SIG-M5 (cell line): ENCODE measurements at regions not wholly inside any gene's neighbourhood (a gene's known extent, or its start where the extent isn't known, plus 50 kb on each side); places are given as distances from the start of the nearest gene placed in this dataset.
"Not testable (repeated sequence)": the region's sequence is repeated elsewhere in the genome, so short reads cannot be mapped to it uniquely, and the experiment has no call there.

Source experiments
- DNase-seq: peaks from one replicate; lab custom pipeline; 2025; lab: John Stamatoyannopoulos, UW

DNA sequence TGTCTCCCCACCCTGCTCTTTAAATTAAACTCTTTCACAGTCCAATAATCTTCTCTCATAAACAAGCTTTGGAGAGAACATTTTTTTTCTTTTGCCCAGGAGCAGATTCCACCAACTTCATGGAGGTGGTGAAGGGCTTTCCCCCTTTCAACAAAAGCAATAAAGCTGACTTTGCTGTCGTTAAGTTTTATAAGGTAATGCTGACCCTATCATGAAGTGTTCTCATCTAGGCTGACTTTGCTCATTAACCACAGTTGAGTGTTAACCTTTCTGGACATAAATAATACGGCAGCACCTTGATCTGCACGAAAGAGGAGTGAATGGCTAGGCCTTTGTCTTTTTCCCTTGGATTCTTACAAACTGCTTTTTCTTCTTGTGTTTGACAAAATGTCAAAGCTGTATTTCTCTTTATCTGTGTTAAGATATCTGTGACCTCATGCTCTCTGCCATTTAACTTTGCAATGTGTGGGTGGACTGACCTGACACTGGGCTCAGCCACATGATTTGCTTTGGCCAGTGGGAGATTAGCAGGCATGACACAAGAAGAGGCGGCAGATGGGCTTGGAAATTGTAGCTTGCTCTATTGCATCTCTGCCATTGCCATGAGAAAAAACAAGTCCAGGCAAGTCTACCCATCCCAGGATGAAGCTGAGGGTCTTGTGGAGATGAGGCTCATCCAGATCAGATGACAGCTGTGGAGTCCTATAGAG, 470.9 kb upstream of the CCDC196 start:
- no peak for DNase-seq

DNA sequence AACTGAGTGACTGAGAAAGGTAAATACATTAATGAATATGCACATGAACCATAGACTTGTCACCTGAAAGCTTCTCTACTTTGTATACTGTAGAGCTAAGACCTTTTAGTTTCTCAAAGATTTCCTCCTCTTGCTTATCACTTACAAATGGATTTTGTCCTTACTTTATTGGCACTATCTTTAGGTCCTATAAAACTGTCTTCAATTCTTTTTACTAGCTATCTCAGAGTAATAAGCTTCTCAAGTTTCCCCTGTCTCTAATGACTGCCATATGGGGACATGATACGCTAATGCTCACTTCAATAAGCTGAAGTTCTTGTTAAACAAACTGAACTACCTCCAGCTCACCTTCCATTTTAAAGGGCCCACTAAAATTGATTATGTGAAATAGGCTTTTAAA, 468.2 kb upstream of the CCDC196 start:
- no peak for DNase-seq

DNA sequence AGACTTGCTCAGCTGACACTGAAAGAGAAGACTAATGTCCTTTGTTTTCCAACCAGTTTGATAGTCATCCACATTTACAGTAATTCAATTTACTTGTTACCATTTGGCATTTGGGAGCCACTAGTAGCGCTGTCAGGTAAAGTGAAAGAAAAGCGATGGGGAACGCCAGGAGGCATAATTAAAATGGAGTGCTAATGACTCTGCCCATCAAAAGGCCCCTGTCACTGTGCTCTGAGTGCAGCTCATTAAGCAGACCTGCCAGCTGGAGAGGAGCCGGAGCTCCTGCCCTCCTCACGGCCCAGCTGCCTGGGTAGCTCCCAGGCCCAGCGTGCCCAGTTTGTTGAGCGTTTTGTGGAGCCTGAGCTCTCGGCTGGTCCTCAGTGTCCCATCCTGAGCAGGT, 463.6 kb upstream of the CCDC196 start:
- DNase-seq: no peak

DNA sequence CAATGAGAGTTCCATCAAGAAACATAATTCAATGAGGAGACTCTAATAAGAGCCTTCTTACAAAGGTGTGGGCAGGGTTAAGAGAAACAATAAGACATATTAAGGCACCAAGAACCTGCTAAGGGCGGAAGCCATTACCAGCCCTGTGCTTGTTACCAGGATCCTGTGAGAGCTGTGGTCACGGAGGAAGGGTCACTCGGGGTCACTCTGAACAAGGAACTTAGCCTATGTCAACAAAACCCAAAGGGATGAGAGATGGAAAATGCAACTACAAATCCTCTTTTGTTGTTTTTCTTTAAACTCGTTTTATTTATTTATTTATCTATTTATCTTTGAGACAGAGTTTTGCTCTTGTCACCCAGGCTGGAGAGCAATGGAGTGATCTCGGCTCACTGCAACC, 460.4 kb upstream of the CCDC196 start:
- DNase-seq: no peak

DNA sequence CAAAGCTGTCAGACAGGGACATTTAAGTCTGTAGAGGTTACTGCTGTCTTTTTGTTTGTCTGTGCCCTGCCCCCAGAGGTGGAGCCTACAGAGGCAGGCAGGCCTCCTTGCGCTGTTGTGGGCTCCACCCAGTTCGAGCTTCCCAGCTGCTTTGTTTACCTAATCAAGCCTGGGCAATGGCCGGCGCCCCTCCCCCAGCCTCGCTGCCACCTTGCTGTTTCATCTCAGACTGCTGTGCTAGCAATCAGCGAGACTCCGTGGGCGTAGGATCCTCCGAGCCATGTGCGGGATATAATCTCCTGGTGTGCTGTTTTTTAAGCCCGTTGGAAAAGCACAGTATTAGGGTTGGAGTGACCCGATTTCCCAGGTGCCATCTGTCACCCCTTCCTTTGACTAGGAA, 454.2 kb upstream of the CCDC196 start:
- DNase-seq: not testable (repeated sequence)

DNA sequence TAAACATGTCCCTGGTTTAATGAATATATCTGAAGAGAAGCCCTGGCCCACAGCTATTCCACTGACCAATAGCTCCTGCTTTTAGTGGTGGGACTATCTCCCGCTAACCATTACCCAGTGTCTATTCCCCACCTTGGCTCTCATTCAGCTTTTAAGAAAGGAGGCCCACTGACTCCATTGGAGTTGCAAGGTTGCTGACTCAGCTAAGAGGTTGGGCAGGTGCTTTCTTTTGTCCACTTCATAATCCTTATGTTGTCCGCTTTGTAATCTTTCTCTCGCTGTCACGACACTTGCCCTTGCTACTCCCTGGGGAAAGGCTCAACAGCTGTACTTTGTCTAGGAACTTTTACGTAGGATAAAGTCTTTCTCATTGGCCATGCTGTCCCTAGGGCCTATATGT, 453.4 kb upstream of the CCDC196 start:
- no peak for DNase-seq

DNA sequence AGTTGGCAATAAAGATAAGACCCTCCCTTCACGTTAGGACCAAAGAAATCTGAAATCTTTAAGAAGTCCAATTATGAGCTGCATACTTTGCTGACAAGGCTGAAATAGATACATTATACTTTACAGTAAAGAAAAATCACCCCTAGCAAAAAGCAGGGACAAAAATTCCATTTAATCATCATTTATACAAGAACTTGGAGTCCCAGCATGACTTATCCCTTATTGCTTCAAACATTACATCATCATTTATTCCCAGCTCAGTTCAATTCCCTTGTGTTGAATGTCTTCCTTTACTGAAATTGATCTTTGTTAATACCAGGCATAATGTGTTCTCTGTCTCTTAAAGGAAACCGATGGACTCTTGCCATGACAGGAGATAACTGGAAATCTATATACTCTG, 449.6 kb upstream of the CCDC196 start:
- DNase-seq: no peak

DNA sequence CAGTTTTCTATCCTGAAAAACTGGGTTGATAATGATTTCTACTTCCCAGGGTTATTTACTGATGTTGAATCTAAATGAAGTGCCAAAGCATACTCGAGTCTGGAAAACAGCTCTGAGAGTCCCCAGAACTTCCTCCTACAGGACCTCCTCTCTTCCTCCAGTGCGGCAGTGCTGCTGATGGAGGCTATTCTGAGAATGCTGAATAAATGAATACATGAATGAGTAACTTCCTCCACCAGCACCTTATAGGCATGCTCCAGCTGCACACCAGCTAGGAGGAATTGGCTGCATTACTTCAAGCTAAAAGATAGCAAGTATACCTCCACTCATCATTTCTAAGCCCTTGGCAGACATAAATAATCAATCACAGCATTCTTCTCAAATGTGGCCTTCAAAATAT, 448.8 kb upstream of the CCDC196 start:
- DNase-seq: no peak

DNA sequence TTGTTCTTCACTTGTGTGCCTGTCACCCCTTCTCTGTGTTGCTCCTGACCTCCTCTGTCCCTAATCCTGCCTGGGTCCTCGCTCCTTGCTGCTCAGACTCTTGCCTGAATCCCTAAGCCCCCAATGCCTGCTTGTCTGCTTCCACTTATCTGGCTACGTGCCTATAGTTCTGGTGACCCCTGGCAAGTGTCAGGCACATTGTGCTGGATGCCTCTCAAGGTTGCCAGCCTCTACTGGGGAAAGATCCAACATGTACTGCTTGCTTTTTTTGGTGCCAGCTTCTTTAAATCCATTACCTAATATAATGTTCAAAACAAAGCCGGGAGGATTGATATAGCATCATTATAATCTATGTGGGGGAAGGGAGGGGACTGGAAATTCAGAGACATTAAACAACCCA, 448.0 kb upstream of the CCDC196 start:
- no peak for DNase-seq

DNA sequence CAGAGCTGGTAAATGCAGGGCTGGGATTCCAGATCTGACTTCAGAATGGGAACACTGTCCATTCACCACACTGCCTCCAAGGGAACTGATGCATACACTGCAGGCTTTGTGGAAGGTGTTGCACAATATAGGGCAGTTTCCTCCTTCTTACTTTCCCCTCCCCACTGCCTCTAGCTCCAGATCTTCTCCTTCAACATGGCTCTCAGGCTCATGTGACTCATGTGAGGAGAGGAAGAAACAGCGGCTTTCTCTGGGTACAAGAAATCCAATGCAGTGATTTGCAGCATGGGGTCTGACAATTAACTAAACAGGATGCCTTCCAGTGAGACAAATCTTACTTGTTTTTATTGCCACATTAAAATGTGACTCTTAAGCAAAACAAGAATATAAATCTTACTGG, 447.6 kb upstream of the CCDC196 start:
- DNase-seq: no peak

DNA sequence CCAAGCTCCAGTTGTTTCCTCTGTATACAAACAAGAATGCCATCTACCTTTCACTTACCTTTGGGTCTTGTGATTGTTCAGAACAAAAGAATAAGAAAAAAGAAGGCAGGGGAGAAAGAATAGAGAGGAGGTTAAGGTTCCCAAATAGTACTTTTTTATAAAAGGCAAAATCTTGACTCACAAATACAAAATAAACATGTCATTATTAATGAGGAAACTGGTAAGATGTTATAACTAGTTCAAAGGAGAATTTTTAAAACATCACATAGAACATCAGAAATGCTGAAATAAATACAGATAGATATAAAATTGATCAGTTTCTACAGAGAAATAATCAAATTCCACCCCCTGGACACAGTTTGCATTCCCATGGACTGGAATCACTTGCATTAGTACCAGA, 446.7 kb upstream of the CCDC196 start:
- DNase-seq: no peak

DNA sequence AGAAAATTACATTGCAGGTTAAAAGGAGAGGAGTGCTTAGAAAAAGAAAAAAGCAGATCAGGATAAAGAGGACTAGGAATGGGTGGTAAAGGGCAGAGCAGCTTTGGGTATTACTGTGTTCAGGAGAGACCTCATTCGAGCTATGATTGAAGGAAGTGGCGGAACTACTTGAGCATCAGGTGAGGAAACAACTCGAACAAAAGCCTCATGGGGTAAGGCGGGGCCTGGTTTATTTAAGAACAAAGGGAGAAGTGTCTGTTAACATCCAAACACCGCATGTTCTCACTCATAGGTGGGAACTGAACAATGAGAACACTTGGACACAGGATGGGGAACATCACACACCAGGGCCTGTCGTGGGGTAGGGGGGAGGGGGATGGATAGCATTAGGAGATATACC, 444.6 kb upstream of the CCDC196 start:
- no peak for DNase-seq

DNA sequence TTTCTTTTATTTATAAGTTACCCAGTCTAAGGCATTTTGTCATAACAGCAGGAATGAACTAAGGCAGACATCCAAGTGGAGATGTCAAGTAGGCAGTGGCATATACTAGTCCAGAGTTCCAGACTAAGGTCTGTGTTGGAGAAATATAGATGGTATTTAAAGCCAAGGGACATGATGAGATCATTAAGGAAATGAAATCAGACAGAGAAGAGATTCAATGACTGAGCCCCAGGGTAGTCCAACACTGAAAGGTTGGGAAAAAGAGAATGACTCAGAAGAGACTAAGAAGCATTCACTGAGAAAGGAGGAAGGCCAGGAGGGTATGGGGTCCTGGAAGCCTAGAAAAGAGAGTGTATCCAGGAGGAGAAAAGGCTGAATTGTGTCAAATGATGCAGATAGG, 442.2 kb upstream of the CCDC196 start:
- DNase-seq: no peak

DNA sequence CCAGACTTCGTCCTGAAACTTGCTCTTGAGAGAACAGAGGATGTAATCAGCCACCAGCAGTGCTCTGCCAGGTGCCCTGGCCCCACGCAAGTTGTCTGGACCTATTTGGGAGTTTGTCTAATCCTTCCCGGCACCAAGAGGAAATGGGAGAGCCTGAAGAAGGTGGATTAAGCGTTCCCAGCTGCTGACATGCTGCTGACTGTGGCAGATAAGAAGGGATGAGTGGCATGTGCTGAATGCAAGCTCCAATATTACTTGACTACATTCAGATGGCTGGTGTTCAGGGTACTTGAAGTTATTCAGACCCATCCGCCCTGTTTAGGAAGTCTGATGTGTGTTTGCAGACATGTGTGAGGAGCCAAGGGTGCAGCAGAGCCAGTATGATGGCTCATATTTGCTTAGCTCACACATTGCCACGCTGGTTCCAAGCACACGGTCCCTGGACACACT, 440.6 kb upstream of the CCDC196 start:
- no peak for DNase-seq

DNA sequence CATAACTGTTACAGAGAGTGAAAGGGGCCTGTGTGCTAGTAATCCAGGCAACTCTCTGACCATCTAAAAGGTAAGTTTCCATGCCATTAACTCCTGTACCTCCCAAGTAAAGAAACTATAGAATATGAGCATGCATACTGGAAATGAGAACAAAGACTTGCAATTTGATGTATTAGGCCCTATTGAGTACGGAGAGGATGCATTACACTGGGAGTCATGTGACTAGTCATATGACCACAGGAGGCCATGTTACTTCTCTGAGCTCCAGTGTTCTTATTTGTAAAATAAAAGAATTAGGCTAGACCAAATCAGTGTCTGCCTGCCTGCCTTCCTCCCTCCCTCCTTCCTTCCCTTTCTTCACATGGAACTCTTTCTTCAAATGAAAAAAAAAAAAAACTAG, 440.1 kb upstream of the CCDC196 start:
- DNase-seq: no peak

DNA sequence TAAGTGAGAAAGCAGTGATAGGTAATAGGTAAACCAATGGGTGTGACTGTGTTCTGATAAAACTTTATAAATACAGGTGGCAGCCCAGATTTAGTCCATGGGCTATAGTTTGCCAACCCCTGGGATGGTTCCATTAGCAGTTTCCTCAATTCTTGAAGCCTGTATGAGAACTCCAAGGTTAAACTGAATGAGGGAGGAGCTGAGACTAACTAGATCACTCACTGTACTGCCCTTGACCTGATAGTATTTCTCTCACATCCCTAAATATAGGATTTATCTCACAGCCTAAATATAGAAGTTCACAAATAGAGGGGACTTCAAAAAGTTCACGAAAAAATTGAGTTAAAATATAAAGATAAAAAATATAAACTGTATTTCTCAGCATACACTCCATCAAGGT, 439.6 kb upstream of the CCDC196 start:
- no peak for DNase-seq

DNA sequence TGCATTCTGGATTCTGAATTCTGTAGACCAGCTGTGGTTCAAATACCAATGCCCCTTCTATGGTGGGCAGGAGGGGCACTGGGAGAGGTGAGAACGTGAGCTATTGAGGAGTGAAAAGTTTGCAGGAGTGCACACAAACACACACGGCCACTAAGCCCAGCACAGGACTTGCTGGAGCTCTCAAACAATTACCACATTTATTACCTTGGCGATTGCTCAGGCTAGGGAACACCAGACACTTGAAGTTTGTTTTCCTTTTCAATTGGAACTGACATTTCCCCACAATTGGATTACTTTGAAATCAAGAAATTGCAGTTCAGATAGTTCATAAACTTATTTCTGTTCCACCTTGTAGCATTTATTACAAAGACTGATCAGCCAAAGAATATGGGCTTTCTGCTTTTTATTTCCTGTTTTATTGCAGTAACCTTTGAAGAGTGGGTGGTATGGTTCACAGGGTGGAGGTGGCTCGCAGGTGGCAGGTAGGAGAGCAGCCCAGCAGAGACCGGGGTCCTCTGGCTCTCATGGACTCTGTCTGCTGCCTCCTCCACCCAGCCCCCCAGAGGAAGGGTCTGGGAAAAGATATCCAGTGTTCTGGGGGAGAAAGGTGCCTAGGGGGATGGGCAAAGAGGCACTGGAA, 429.8 kb upstream of the CCDC196 start:
- DNase-seq: no peak

DNA sequence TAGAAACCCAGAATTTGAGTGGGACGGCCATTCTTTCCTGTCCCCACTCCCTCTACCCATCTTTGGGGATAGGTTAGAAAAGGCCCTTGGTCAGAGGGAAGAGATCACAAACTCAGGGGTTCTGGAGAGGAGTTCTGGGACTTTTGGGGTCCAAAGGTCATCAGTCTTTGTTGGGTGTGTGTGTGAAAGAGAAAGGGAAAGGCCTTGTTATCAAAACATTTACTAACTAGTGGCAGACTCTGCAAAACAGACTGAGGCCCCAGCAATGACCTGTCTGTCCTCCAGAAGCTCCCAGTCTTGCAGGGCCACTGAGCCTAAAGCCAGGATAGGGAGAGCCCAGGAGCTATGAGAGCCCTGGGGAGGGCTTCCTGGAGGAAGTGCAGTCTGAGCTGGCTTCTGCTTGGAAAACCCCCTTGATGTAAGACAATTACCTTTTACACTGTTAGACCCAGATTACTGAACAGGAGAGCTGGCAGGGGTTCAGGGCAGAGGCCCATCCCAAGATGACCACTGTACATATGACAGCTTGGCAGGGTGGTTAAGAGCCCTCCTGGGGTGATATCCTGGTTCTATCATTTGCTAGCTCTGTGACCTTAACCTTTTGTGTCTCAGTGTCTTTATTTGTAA, 429.1 kb upstream of the CCDC196 start:
- no peak for DNase-seq

DNA sequence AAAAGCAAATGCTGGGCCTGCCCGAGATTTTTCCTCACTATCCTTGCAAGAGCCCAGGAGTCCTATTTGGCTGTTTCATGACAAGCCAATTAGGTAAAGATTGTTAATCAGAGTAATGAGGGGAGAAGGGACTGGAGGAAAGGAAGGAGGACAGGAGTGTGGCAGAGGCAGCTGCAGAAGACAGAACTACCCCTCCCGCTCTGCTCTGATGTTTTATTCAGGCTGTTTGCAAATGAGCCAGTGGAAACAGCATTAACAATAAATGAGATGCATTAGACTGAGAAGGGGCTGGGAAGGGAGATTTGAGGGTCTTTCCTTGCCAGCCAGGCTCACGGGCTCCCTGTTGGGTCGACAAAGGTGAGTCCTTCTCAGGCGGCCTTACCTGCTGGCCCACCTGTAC, 421.0 kb upstream of the CCDC196 start:
- no peak for DNase-seq

DNA sequence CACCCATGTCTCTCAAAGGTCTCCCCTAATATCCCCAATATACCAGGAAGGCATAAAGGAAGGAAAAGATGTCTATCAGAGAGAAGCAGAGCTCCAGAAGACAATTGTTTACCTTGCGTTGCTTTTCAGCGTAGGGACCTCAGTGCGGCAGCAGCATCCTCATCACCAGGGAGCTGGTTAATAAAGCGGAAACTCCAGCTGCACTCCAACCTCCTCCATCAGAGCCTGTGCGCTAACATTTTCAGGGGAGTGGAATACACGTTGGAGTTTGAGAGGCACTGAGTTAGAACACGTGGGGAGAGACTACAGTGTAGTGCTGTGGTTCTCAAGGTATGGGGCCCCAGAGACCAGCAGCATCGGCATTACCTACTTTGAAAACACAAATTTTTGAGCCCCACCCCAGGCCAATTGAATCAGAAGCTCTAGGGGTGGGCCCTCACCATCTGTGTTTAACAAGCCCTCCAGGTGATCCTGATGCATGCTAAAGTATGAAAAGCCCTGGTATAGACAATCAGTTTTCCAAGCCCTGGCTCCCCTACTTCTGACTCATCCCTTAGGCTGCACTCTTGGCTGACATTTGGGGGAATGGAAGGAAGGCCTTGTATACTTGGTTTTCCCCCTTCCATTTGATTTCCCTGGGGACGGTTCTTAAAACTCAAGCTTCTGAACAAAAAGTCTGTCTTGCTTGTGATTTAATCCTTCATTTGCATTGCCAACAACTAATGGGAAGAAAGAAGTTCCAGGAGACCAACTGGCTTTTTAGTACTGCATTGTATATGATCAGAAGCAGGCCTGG, 419.0 kb upstream of the CCDC196 start:
- no peak for DNase-seq

DNA sequence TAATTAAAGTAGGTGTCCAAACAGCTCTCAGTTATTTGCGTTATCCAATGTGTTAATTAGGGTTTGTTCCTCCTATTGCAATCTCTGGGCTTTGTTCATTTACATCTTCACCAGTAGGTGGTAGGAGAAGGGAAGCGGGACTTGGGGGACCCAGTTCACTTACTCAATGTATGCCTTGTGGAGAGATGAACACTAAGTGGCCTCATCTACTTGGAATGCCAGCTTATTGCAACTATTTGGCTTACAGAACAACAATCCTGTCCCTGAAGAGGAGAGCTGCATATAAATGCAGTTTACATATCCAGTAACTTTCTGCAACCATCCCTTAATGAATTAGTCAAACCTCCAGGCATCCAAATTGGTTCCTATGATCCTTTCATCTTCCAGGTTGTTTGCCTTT, 417.1 kb upstream of the CCDC196 start:
- DNase-seq: no peak

DNA sequence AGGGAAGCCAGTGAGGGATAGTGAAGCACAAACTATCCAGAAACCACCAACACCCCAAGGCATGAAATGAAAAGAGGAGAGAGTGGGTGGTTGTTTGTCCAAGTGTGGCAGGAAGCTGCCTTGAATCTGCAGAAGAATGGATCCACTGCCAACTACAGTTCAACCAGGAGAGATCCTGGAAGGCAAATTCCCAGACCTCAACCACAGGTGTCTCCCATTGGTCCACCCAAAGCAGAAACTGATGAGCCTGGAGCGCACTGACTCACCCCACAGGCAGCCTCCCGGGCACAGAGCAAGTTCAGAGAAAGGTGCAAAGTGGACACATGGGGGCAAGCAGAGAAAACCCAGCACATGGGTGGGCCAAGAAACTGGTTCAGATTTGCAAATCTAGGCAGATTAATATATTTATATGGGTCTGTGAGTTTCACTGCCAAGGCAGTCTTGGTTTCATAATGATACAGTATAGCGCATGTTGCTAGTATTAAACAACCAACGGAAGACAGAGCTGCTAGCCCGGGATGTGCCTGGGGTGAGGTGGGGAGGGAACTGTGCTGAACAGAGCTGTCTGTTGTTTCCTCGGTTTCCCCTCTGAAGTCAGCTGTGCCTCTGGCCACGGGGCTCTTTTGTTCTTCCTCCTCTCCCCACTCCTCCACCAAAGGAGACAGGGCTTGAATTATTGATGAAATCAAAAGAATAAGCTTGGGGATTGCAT, 416.2 kb upstream of the CCDC196 start:
- no peak for DNase-seq
